HepG2 (cell line): ENCODE measurements at regions not wholly inside any gene's neighbourhood (a gene's known extent, or its start where the extent isn't known, plus 50 kb on each side); places are given as distances from the start of the nearest gene placed in this dataset.

Experiments used
- ATAC-seq: fragments of 200-7000 bp; cut with Tn5 transposase; 3 replicates; pipeline ENCODE4 v1.9.1; 2020; ENCODE audit warnings: mild to moderate bottlenecking, moderate library complexity
- BruUV-seq: library from RNA; stranded (reverse); fragments of 400-500 nt; replicated peaks from 2 replicates; lab custom pipeline; 2021; lab: Mats Ljungman, UMichigan
- CTCF ChIA-PET: fragments of 300-600 bp; formaldehyde crosslinking; extraction: SDS; loops from one replicate; lab custom pipeline; 2021; ENCODE audit warnings: low total read pairs, inconsistent platforms, low intra/inter-chr PET ratio; lab: Yijun Ruan, JAX
- POLR2A ChIA-PET: fragments of 350-600 bp; sonication (Branson Sonifier 250); formaldehyde crosslinking; loops from one replicate; lab custom pipeline; 2020; ENCODE audit warnings: antibody characterized with exemption, inconsistent platforms; lab: Yijun Ruan, JAX
- DNase-seq: peaks from one replicate; pipeline ENCODE4 v3.0.0-alpha.2; 2015; ENCODE audit warnings: low spot score
- FAIRE-seq: peaks from 3 replicates; lab custom pipeline; 2011; peaks lifted over from hg19 to GRCh38; lab: Jason Lieb, UNC
- H2AFZ ChIP-seq: one replicate; pipeline ENCODE4 v1.6.1; 2011; ENCODE audit warnings: low read length, inconsistent platforms
- H3K27ac ChIP-seq: fragments of 300-600 bp; 3 replicates; pipeline ENCODE4 v1.8.0; 2011; ENCODE audit warnings: mixed run types, mild to moderate bottlenecking, mixed read lengths, low read length, inconsistent platforms; ENCODE audit not compliant: insufficient read depth; ENCODE audit errors: extremely low read length
- H3K27me3 ChIP-seq, 2 experiments: fragments of 200-600 bp in 1 of 2; 2 replicates in 1 of 2; 3 replicates in 1 of 2; pipeline versions ENCODE4 v1.6.0 to v1.8.0; 2011; ENCODE audit warnings: low read length in 2 of 2, mild to moderate bottlenecking in 2 of 2, moderate library complexity in 2 of 2, inconsistent platforms in 1 of 2; ENCODE audit not compliant: insufficient read depth in 2 of 2, control insufficient read depth in 1 of 2
- H3K36me3 ChIP-seq, 2 experiments: fragments of 200-600 bp in 1 of 2; replicated peaks in 1 of 2; 2 replicates in 1 of 2; 3 replicates in 1 of 2; pipeline versions ENCODE4 v1.5.1 to v1.8.0; 2011; ENCODE audit warnings: low read length in 2 of 2, inconsistent platforms in 1 of 2; ENCODE audit not compliant: insufficient read depth in 2 of 2, control insufficient read depth in 1 of 2
- H3K4me1 ChIP-seq: 2 replicates; pipeline ENCODE4 v1.5.1; 2012; ENCODE audit warnings: low read length, inconsistent platforms; ENCODE audit not compliant: insufficient read depth
- H3K4me2 ChIP-seq: 2 replicates; pipeline ENCODE4 v1.6.0; 2011; ENCODE audit warnings: low read depth, low read length, inconsistent platforms
- H3K4me3 ChIP-seq, 3 experiments: fragments of 200-600 bp in 1 of 3; sonication (generic), shearing (Covaris generic) in 1 of 3; replicated peaks in 1 of 3; 2 replicates each; pipeline ENCODE4 v1.5.1; 2011 to 2016; ENCODE audit warnings: low read length in 3 of 3, inconsistent platforms in 2 of 3, low read depth in 2 of 3, mild to moderate bottlenecking in 2 of 3, control low read depth in 1 of 3, mixed read lengths in 1 of 3; ENCODE audit not compliant: insufficient read depth in 1 of 3
- H3K79me2 ChIP-seq: one replicate; pipeline ENCODE4 v1.6.1; 2011; ENCODE audit warnings: low read length, inconsistent platforms; ENCODE audit not compliant: insufficient read depth
- H3K9ac ChIP-seq: 2 replicates; pipeline ENCODE4 v1.6.0; 2011; ENCODE audit warnings: mild to moderate bottlenecking, low read depth, low read length, inconsistent platforms; ENCODE audit not compliant: insufficient read depth
- H3K9me3 ChIP-seq: 2 replicates; pipeline ENCODE4 v1.5.1; 2012; ENCODE audit warnings: mild to moderate bottlenecking, low read length
- H4K20me1 ChIP-seq: 2 replicates; pipeline ENCODE4 v1.6.0; 2011; ENCODE audit warnings: inconsistent platforms, mild to moderate bottlenecking, low read length, moderate library complexity; ENCODE audit not compliant: insufficient read depth
- BRCA1 ChIP-seq: sonication (generic); formaldehyde crosslinking; IDR thresholded peaks from 2 replicates; pipeline ENCODE4 v1.4.0; 2020; ENCODE audit warnings: missing genetic modification reagents
- GATAD2A ChIP-seq: IDR thresholded peaks from 2 replicates; pipeline ENCODE4 v1.6.1; 2016
- SIN3B ChIP-seq: fragments of 150-350 bp; IDR thresholded peaks from 2 replicates; pipeline ENCODE4 v1.6.1; 2014; ENCODE audit warnings: low read length
- ZNF138 ChIP-seq: sonication (generic); formaldehyde crosslinking; IDR thresholded peaks from 2 replicates; pipeline ENCODE4 v1.5.0; 2020; ENCODE audit warnings: mild to moderate bottlenecking, low read depth, missing genetic modification reagents
- ZNF180 ChIP-seq: sonication (generic); formaldehyde crosslinking; IDR thresholded peaks from 2 replicates; pipeline ENCODE4 v1.4.0; 2020; ENCODE audit warnings: low read depth, missing genetic modification reagents, borderline replicate concordance
- ZNF281 ChIP-seq: sonication (generic); formaldehyde crosslinking; IDR thresholded peaks from 2 replicates; pipeline ENCODE4 v1.4.0; 2020; ENCODE audit warnings: missing genetic modification reagents, borderline replicate concordance
- ZNF335 ChIP-seq: sonication (generic); formaldehyde crosslinking; IDR thresholded peaks from 2 replicates; pipeline ENCODE4 v1.4.0; 2020; ENCODE audit warnings: missing genetic modification reagents
- ZNF850 ChIP-seq: sonication (generic); formaldehyde crosslinking; conservative IDR thresholded peaks from 2 replicates; pipeline ENCODE4 v1.9.0; 2021; ENCODE audit warnings: mild to moderate bottlenecking, missing genetic modification reagents
- ZNF883 ChIP-seq: sonication (generic); formaldehyde crosslinking; IDR thresholded peaks from 2 replicates; pipeline ENCODE4 v1.5.1; 2020; ENCODE audit warnings: mild to moderate bottlenecking, missing genetic modification reagents; ENCODE audit errors: not compliant biosample characterization
- ZSCAN22 ChIP-seq: sonication (generic); formaldehyde crosslinking; IDR thresholded peaks from 2 replicates; pipeline ENCODE4 v1.4.0; 2020; ENCODE audit warnings: mild to moderate bottlenecking, missing genetic modification reagents
- ZSCAN29 ChIP-seq: sonication (generic); formaldehyde crosslinking; conservative IDR thresholded peaks from 2 replicates; pipeline ENCODE4 v1.4.0; 2020; ENCODE audit warnings: mild to moderate bottlenecking, missing genetic modification reagents
- WGBS: methylation state at CpG from one replicate; pipeline ENCODE4 v1.1.6; 2017; ENCODE audit warnings: low lambda C conversion rate; 5-methylcytosine and 5-hydroxymethylcytosine counted together
- in situ Hi-C: cut with HindIII; loops from 2 replicates; pipeline ENCODE4 v1.10.0; 2017; ENCODE audit warnings: low pct_unique_long_range_greater_than_20kb; ENCODE audit not compliant: extremely low pct_ligation_motif_present
- intact Hi-C: fragments of 100-400 bp; cut with micrococcal nuclease; formaldehyde crosslinking; loops from one replicate; pipeline ENCODE4 v1.10.0; 2022; ENCODE audit not compliant: unreplicated experiment

- Histone ChIP-seq H3K4me3 (no peak overlapping the region), H3K4me2 (no peak overlapping the region), H3K36me3 (no peaks in the 10 kb centered on the region), H3K9ac (no peak overlapping the region), H3K9me3 (no peaks in the 10 kb centered on the region), H2AFZ (no peak overlapping the region), H3K27ac (no peak overlapping the region), H3K4me1 (no peaks in the 10 kb centered on the region), H3K27me3 (no peaks in the 10 kb centered on the region), H4K20me1 (no peaks in the 10 kb centered on the region), H3K79me2 (no peaks in the 10 kb centered on the region)
- CTCF ChIA-PET: no interaction called here
- WGBS: 9% methylated on average over 1 of the region's 1 CpG
- TF ChIP-seq ZNF335 (CRISPR knock-in tag): no peak
- no peak for TF ChIP-seq ZNF281 (CRISPR knock-in tag)
- no peak for TF ChIP-seq BRCA1 (CRISPR knock-in tag)
- no peak for TF ChIP-seq ZSCAN29 (CRISPR knock-in tag)
- TF ChIP-seq ZSCAN22 (CRISPR knock-in tag): no peak
- TF ChIP-seq SIN3B: no peak
- no peak for TF ChIP-seq ZNF883 (CRISPR knock-in tag)
- TF ChIP-seq GATAD2A (CRISPR knock-in tag): no peak
- no peak for TF ChIP-seq ZNF180
- no peak for TF ChIP-seq ZNF138 (CRISPR knock-in tag)
- TF ChIP-seq ZNF850 (CRISPR knock-in tag): no peak
- no peak for DNase-seq
- no peak for ATAC-seq
- POLR2A ChIA-PET: no interaction called here
- intact Hi-C loops: no loop called here
- no TSS peak for BruUV-seq
- in situ Hi-C loops: no loop called here
- FAIRE-seq: no peak
Observed at GRCh38 chr11:127149410-127149809, 148.8 kb upstream of the KIRREL3 start.
